ENCODE measurements at regions not wholly inside any gene's neighbourhood (a gene's known extent, or its start where the extent isn't known, plus 50 kb on each side); places are given as distances from the start of the nearest gene placed in this dataset.

DNA sequence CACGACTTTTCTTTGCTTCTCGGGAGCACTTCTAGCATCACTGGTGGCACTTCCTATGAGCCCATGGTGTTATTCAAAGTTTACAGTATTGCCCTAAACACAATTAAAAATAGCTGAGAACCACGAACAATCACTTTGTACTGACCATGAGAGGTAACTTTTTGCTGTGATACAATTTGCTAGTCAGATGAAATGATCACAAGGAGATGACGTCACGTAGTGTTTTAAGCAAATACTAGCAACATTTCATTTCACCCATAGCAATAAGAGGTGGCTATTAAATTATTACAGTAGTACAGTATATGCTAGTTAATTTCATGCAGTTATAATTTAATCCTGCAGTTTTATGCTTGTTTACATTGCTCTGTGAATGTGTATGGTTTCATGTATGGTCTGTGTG, 108.9 kb upstream of the DOK6 start (continued):
- no peak for TF ChIP-seq EP300 (conservative IDR thresholded peaks at IDR 0.05; ENCODE audit: poor library complexity, severe bottlenecking)

DNA sequence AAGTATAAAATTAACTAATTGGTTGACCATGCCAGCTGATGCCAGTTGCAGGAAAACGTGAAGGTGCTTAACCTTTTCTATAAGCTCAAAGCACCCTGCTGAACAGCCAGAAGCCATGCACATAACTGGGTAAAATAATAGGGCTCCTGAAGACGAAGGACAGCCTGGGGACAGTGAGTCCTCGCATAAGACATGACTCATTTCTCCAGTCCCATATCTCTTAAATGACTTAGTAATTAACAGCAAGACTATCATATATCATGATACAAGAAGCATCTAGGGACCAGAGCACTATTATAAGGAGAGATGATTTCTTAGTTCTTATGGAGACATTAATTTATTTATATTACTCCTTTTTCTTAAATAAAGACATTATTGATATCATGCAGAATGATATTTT, 100.5 kb upstream of the DOK6 start:
- no peak overlapping the region for H3K9ac ChIP-seq (ENCODE audit: low read length)
- H3K9me2 ChIP-seq (ENCODE audit: insufficient read depth, low read length): no peaks in the 10 kb centered on the region
- H2AFZ ChIP-seq (ENCODE audit: low read depth, low read length): no peak overlapping the region
- no peaks in the 10 kb centered on the region for H3K27me3 ChIP-seq (ENCODE audit: insufficient read depth, low read depth, low read length)
- H3K9me3 ChIP-seq (ENCODE audit: low read length): no peaks in the 10 kb centered on the region
- H3K4me2 ChIP-seq (ENCODE audit: low read length): no peak overlapping the region
- H4K20me1 ChIP-seq (ENCODE audit: insufficient read depth): no peaks in the 10 kb centered on the region
- TF ChIP-seq TAF1 (IDR thresholded peaks at IDR 0.05; ENCODE audit: low read depth) (no peak), MXI1 (conservative IDR thresholded peaks at IDR 0.05; ENCODE audit: poor library complexity, severe bottlenecking) (no peak), RAD21 (conservative IDR thresholded peaks at IDR 0.05) (no peak), POLR2AphosphoS5 (IDR thresholded peaks at IDR 0.05) (no peak), SMC3 (conservative IDR thresholded peaks at IDR 0.05; ENCODE audit: poor library complexity) (no peak), EZH2 (IDR thresholded peaks at IDR 0.05; ENCODE audit: borderline replicate concordance, insufficient read depth, low read length, poor library complexity, severe bottlenecking) (no peak), EP300 (conservative IDR thresholded peaks at IDR 0.05; ENCODE audit: poor library complexity, severe bottlenecking) (no peak)
- TF ChIP-seq, protein P1, sequence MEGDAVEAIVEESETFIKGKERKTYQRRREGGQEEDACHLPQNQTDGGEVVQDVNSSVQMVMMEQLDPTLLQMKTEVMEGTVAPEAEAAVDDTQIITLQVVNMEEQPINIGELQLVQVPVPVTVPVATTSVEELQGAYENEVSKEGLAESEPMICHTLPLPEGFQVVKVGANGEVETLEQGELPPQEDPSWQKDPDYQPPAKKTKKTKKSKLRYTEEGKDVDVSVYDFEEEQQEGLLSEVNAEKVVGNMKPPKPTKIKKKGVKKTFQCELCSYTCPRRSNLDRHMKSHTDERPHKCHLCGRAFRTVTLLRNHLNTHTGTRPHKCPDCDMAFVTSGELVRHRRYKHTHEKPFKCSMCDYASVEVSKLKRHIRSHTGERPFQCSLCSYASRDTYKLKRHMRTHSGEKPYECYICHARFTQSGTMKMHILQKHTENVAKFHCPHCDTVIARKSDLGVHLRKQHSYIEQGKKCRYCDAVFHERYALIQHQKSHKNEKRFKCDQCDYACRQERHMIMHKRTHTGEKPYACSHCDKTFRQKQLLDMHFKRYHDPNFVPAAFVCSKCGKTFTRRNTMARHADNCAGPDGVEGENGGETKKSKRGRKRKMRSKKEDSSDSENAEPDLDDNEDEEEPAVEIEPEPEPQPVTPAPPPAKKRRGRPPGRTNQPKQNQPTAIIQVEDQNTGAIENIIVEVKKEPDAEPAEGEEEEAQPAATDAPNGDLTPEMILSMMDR (IDR thresholded peaks at IDR 0.05; ENCODE audit: poor library complexity, severe bottlenecking): no peak
- TF ChIP-seq, protein P2, sequence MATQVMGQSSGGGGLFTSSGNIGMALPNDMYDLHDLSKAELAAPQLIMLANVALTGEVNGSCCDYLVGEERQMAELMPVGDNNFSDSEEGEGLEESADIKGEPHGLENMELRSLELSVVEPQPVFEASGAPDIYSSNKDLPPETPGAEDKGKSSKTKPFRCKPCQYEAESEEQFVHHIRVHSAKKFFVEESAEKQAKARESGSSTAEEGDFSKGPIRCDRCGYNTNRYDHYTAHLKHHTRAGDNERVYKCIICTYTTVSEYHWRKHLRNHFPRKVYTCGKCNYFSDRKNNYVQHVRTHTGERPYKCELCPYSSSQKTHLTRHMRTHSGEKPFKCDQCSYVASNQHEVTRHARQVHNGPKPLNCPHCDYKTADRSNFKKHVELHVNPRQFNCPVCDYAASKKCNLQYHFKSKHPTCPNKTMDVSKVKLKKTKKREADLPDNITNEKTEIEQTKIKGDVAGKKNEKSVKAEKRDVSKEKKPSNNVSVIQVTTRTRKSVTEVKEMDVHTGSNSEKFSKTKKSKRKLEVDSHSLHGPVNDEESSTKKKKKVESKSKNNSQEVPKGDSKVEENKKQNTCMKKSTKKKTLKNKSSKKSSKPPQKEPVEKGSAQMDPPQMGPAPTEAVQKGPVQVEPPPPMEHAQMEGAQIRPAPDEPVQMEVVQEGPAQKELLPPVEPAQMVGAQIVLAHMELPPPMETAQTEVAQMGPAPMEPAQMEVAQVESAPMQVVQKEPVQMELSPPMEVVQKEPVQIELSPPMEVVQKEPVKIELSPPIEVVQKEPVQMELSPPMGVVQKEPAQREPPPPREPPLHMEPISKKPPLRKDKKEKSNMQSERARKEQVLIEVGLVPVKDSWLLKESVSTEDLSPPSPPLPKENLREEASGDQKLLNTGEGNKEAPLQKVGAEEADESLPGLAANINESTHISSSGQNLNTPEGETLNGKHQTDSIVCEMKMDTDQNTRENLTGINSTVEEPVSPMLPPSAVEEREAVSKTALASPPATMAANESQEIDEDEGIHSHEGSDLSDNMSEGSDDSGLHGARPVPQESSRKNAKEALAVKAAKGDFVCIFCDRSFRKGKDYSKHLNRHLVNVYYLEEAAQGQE (IDR thresholded peaks at IDR 0.05; ENCODE audit: borderline replicate concordance): no peak
- H3K27ac ChIP-seq (ENCODE audit: low read length): no peak overlapping the region
- H3F3A ChIP-seq (ENCODE audit: insufficient read depth, low read length, poor library complexity, severe bottlenecking): no peaks in the 10 kb centered on the region
- H3K4me3 ChIP-seq (ENCODE audit: low read length): no peak overlapping the region
- H3K36me3 ChIP-seq (ENCODE audit: insufficient read depth, low read length): no peaks in the 10 kb centered on the region
- H3K79me2 ChIP-seq (replicated peaks; ENCODE audit: insufficient read depth, low read length): no peaks in the 10 kb centered on the region

DNA sequence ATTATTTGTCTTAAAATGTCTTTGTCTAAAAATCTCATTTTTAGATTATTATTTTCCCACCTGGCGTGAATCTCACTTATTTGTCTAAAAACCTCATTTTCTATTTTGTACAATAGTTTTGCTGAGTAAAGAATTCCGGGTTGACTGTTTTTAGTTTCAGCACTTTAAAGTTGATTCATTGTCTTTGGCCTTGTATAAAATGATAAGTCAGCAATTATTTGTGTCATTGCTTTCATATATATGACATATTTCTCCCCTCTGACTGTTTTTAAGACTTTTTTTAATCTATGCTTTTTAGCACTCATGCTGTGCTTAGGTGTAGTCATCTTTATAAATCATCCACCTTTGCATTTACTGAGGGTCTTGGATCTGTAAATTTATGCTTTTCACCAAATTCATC, 92.1 kb upstream of the DOK6 start:
- Histone ChIP-seq H3K79me2 (replicated peaks; ENCODE audit: insufficient read depth, low read length) (no peaks in the 10 kb centered on the region), H3K27me3 (ENCODE audit: insufficient read depth, low read depth, low read length) (no peaks in the 10 kb centered on the region), H3K9me3 (ENCODE audit: low read length) (no peaks in the 10 kb centered on the region), H3K4me3 (ENCODE audit: low read length) (no peak overlapping the region), H2AFZ (ENCODE audit: low read depth, low read length) (no peak overlapping the region), H3F3A (ENCODE audit: insufficient read depth, low read length, poor library complexity, severe bottlenecking) (no peaks in the 10 kb centered on the region), H3K9ac (ENCODE audit: low read length) (no peak overlapping the region), H3K36me3 (ENCODE audit: insufficient read depth, low read length) (no peaks in the 10 kb centered on the region), H3K9me2 (ENCODE audit: insufficient read depth, low read length) (no peaks in the 10 kb centered on the region), H3K4me2 (ENCODE audit: low read length) (no peak overlapping the region), H3K27ac (ENCODE audit: low read length) (no peak overlapping the region), H4K20me1 (ENCODE audit: insufficient read depth) (no peaks in the 10 kb centered on the region)
- no peak for TF ChIP-seq EZH2 (IDR thresholded peaks at IDR 0.05; ENCODE audit: borderline replicate concordance, insufficient read depth, low read length, poor library complexity, severe bottlenecking)
- TF ChIP-seq TAF1 (IDR thresholded peaks at IDR 0.05; ENCODE audit: low read depth): no peak
- no peak for TF ChIP-seq RAD21 (conservative IDR thresholded peaks at IDR 0.05)
- no peak for TF ChIP-seq SMC3 (conservative IDR thresholded peaks at IDR 0.05; ENCODE audit: poor library complexity)
- TF ChIP-seq MXI1 (conservative IDR thresholded peaks at IDR 0.05; ENCODE audit: poor library complexity, severe bottlenecking): no peak
- TF ChIP-seq, protein P1 (IDR thresholded peaks at IDR 0.05; ENCODE audit: poor library complexity, severe bottlenecking): no peak
- TF ChIP-seq, protein P2 (IDR thresholded peaks at IDR 0.05; ENCODE audit: borderline replicate concordance): no peak
- TF ChIP-seq EP300 (conservative IDR thresholded peaks at IDR 0.05; ENCODE audit: poor library complexity, severe bottlenecking): no peak

Data from neural cell (in vitro differentiated cells).